Caco-2 (cell line): ENCODE measurements at regions not wholly inside any gene's neighbourhood (a gene's known extent, or its start where the extent isn't known, plus 50 kb on each side); places are given as distances from the start of the nearest gene placed in this dataset.

Source experiments
- BruUV-seq: library from RNA; stranded (reverse); fragments of 400-500 nt; replicated peaks from 2 replicates; lab custom pipeline; 2021; lab: Mats Ljungman, UMichigan
- CTCF ChIA-PET: fragments of 300-600 bp; sonication (Branson Sonifier 250); formaldehyde crosslinking; loops from one replicate; lab custom pipeline; 2022; ENCODE audit warnings: antibody characterized with exemption; lab: Charles Lee
- POLR2A ChIA-PET: fragments of 300-600 bp; sonication (Branson Sonifier 250); formaldehyde crosslinking; loops from one replicate; lab custom pipeline; 2022; ENCODE audit warnings: antibody characterized with exemption; lab: Charles Lee
- DNase-seq, 2 experiments: peaks; one replicate each; pipeline versions ENCODE4 v3.0.0 to v3.0.0-alpha.2; 2020 to 2022
- H3K27me3 ChIP-seq: replicated peaks from 2 replicates; pipeline ENCODE4 v1.6.0; 2011; ENCODE audit warnings: low read length; ENCODE audit not compliant: control insufficient read depth, insufficient read depth
- H3K36me3 ChIP-seq: 2 replicates; pipeline ENCODE4 v1.5.1; 2011; ENCODE audit warnings: low read length; ENCODE audit not compliant: control insufficient read depth, insufficient read depth
- H3K4me1 ChIP-seq: fragments of 250-450 bp; sonication (Bioruptor Pico); 2 replicates; pipeline ENCODE4 v1.5.1; 2020; ENCODE audit warnings: mild to moderate bottlenecking
- H3K4me3 ChIP-seq: 2 replicates; pipeline ENCODE4 v1.5.1; 2011; ENCODE audit warnings: low read depth, mild to moderate bottlenecking, control low read depth, low read length
- H3K9me3 ChIP-seq: fragments of 250-450 bp; sonication (Bioruptor Pico); 2 replicates; pipeline ENCODE4 v1.5.1; 2020; ENCODE audit warnings: mild to moderate bottlenecking, moderate library complexity
- H3K27ac Mint-ChIP-seq: one replicate; pipeline ENCODE4 v1.8.0; 2022; ENCODE audit warnings: mixed read lengths; ENCODE audit not compliant: unreplicated experiment
- H3K27me3 Mint-ChIP-seq: one replicate; pipeline ENCODE4 v1.8.0; 2022; ENCODE audit warnings: mixed read lengths; ENCODE audit not compliant: insufficient read depth, unreplicated experiment
- H3K36me3 Mint-ChIP-seq: one replicate; pipeline ENCODE4 v1.8.0; 2022; ENCODE audit warnings: mild to moderate bottlenecking, mixed read lengths; ENCODE audit not compliant: insufficient read depth, unreplicated experiment
- H3K4me1 Mint-ChIP-seq: one replicate; pipeline ENCODE4 v1.8.0; 2022; ENCODE audit warnings: low read depth, mixed read lengths; ENCODE audit not compliant: unreplicated experiment
- H3K4me3 Mint-ChIP-seq: one replicate; pipeline ENCODE4 v1.8.0; 2022; ENCODE audit warnings: mild to moderate bottlenecking, moderate library complexity, mixed read lengths; ENCODE audit not compliant: unreplicated experiment
- H3K9me3 Mint-ChIP-seq: one replicate; pipeline ENCODE4 v1.8.0; 2022; ENCODE audit warnings: mixed read lengths; ENCODE audit not compliant: unreplicated experiment
- CTCF ChIP-seq, 2 experiments: fragments of 200-600 bp in 1 of 2; IDR thresholded peaks; 1 replicate in 1 of 2; 2 replicates in 1 of 2; pipeline versions ENCODE4 v1.5.1 to v1.8.0; 2011 to 2022; ENCODE audit warnings: antibody characterized with exemption in 1 of 2, control low read depth in 1 of 2, inconsistent platforms in 1 of 2, low read depth in 1 of 2, low read length in 1 of 2, mild to moderate bottlenecking in 1 of 2, moderate library complexity in 1 of 2; ENCODE audit not compliant: insufficient read depth in 1 of 2, severe bottlenecking in 1 of 2, unreplicated experiment in 1 of 2
- intact Hi-C: fragments of 100-400 bp; cut with micrococcal nuclease; formaldehyde crosslinking; loops from one replicate; pipeline ENCODE4 v1.10.0; 2022; ENCODE audit not compliant: unreplicated experiment

GRCh38 chr2:154533300-154533940 lies 165.1 kb upstream of the KCNJ3 start:
- Mint-ChIP-seq H3K4me1 (peaks cover 6% of the 10 kb centered on the region), H3K4me3 (no peak overlapping the region), H3K36me3 (no peaks in the 10 kb centered on the region), H3K27me3 (peaks cover 2% of the 10 kb centered on the region), H3K27ac (no peak overlapping the region), H3K9me3 (no peaks in the 10 kb centered on the region)
- CTCF ChIA-PET: no interaction called here
- H3K36me3 ChIP-seq: no peaks in the 10 kb centered on the region
- TF ChIP-seq CTCF (IDR thresholded peaks at IDR 0.05; ENCODE audit: insufficient read depth in 1 of 2, low read depth in 1 of 2, low read length in 1 of 2, severe bottlenecking in 1 of 2, unreplicated experiment in 1 of 2): no peak
- H3K9me3 ChIP-seq: no peaks in the 10 kb centered on the region
- no TSS peak for BruUV-seq
- no peak for DNase-seq
- H3K4me1 ChIP-seq: no peaks in the 10 kb centered on the region
- H3K4me3 ChIP-seq: no peak overlapping the region
- intact Hi-C loops: no loop called here
- POLR2A ChIA-PET: no interaction called here
- no peaks in the 10 kb centered on the region for H3K27me3 ChIP-seq

GRCh38 chr2:154537024-154537423 lies 161.5 kb upstream of the KCNJ3 start:
- no peaks in the 10 kb centered on the region for H3K27me3 Mint-ChIP-seq
- H3K4me3 ChIP-seq: no peak overlapping the region
- ChIA-PET CTCF (no interaction called here), POLR2A (no interaction called here)
- no peak overlapping the region for H3K27ac Mint-ChIP-seq
- no peak for TF ChIP-seq CTCF (IDR thresholded peaks at IDR 0.05; ENCODE audit: insufficient read depth in 1 of 2, low read depth in 1 of 2, low read length in 1 of 2, severe bottlenecking in 1 of 2, unreplicated experiment in 1 of 2)
- H3K36me3 Mint-ChIP-seq: no peaks in the 10 kb centered on the region
- DNase-seq: no peak
- no peaks in the 10 kb centered on the region for H3K9me3 ChIP-seq
- BruUV-seq: no TSS peak
- H3K4me3 Mint-ChIP-seq: no peak overlapping the region
- H3K36me3 ChIP-seq: no peaks in the 10 kb centered on the region
- H3K27me3 ChIP-seq: no peaks in the 10 kb centered on the region
- H3K4me1 Mint-ChIP-seq: peaks cover 6% of the 10 kb centered on the region
- H3K4me1 ChIP-seq: no peaks in the 10 kb centered on the region
- H3K9me3 Mint-ChIP-seq: no peaks in the 10 kb centered on the region
- intact Hi-C loops: no loop called here

GRCh38 chr2:154537843-154538450 lies 160.5 kb upstream of the KCNJ3 start:
- H3K27ac Mint-ChIP-seq: no peak overlapping the region
- H3K4me3 ChIP-seq: no peak overlapping the region
- no peaks in the 10 kb centered on the region for H3K9me3 Mint-ChIP-seq
- no TSS peak for BruUV-seq
- H3K4me1 ChIP-seq: no peaks in the 10 kb centered on the region
- intact Hi-C loops: no loop called here
- H3K9me3 ChIP-seq: no peaks in the 10 kb centered on the region
- H3K4me3 Mint-ChIP-seq: no peak overlapping the region
- no peaks in the 10 kb centered on the region for H3K36me3 ChIP-seq
- ChIA-PET POLR2A (no interaction called here), CTCF (no interaction called here)
- no peak for TF ChIP-seq CTCF (IDR thresholded peaks at IDR 0.05; ENCODE audit: insufficient read depth in 1 of 2, low read depth in 1 of 2, low read length in 1 of 2, severe bottlenecking in 1 of 2, unreplicated experiment in 1 of 2)
- no peaks in the 10 kb centered on the region for H3K27me3 ChIP-seq
- H3K4me1 Mint-ChIP-seq: no peaks in the 10 kb centered on the region
- H3K36me3 Mint-ChIP-seq: no peaks in the 10 kb centered on the region
- H3K27me3 Mint-ChIP-seq: no peaks in the 10 kb centered on the region
- DNase-seq: no peak
